SK-N-SH treated with all-trans-retinoic acid at 6 μM for 48 hours (cell line): ENCODE measurements at regions not wholly inside any gene's neighbourhood (a gene's known extent, or its start where the extent isn't known, plus 50 kb on each side); places are given as distances from the start of the nearest gene placed in this dataset.
"Not testable (repeated sequence)": the region's sequence is repeated elsewhere in the genome, so short reads cannot be mapped to it uniquely, and the experiment has no call there.

ENCODE experiments used
- BACH2 ChIP-seq: fragments of 250-450 bp; sonication (Bioruptor Pico); IDR thresholded peaks from 2 replicates; pipeline ENCODE4 v1.9.0; 2021; ENCODE audit warnings: mild to moderate bottlenecking, borderline replicate concordance
- CREB5 ChIP-seq: fragments of 250-450 bp; sonication (Bioruptor Pico); IDR thresholded peaks from 2 replicates; pipeline ENCODE4 v1.5.1; 2020; ENCODE audit warnings: low read depth, mild to moderate bottlenecking, moderate library complexity
- RARB ChIP-seq: fragments of 250-450 bp; sonication (Bioruptor Pico); IDR thresholded peaks from 2 replicates; pipeline ENCODE4 v1.8.0; 2021; ENCODE audit warnings: mild to moderate bottlenecking, moderate library complexity

GRCh38 chr14:40008345-40008744 is 576.1 kb upstream of the FBXO33 start:
- TF ChIP-seq RARB (CRISPR knock-in tag); CREB5 (CRISPR knock-in tag); BACH2: not testable (repeated sequence)
